IPS-20b (cell line): ENCODE measurements at regions not wholly inside any gene's neighbourhood (a gene's known extent, or its start where the extent isn't known, plus 50 kb on each side); places are given as distances from the start of the nearest gene placed in this dataset.
"Not testable (repeated sequence)": the region's sequence is repeated elsewhere in the genome, so short reads cannot be mapped to it uniquely, and the experiment has no call there.

ENCODE experiments used
- H3K27ac ChIP-seq: one replicate; pipeline ENCODE4 v1.5.1; 2013; ENCODE audit warnings: low read length
- H3K27me3 ChIP-seq: 2 replicates; pipeline ENCODE4 v1.6.1; 2013; ENCODE audit warnings: mild to moderate bottlenecking, low read length, inconsistent platforms; ENCODE audit not compliant: insufficient read depth
- H3K36me3 ChIP-seq: 2 replicates; pipeline ENCODE4 v1.6.1; 2013; ENCODE audit warnings: low read depth, mild to moderate bottlenecking, inconsistent platforms, low read length, moderate library complexity; ENCODE audit not compliant: insufficient read depth
- H3K4me1 ChIP-seq: 2 replicates; pipeline ENCODE4 v1.6.1; 2013; ENCODE audit warnings: mild to moderate bottlenecking, control low read depth, inconsistent platforms, low read length, moderate library complexity; ENCODE audit not compliant: insufficient read depth
- H3K4me3 ChIP-seq: 2 replicates; pipeline ENCODE4 v1.5.1; 2013; ENCODE audit warnings: mild to moderate bottlenecking, low read length, inconsistent platforms
- H3K9ac ChIP-seq: 2 replicates; pipeline ENCODE4 v1.6.1; 2013; ENCODE audit warnings: low read depth, mild to moderate bottlenecking, inconsistent platforms, low read length, moderate library complexity
- H3K9me3 ChIP-seq: 2 replicates; pipeline ENCODE4 v1.6.1; 2013; ENCODE audit warnings: mild to moderate bottlenecking, low read depth, low read length, inconsistent platforms; ENCODE audit not compliant: insufficient read depth

DNA sequence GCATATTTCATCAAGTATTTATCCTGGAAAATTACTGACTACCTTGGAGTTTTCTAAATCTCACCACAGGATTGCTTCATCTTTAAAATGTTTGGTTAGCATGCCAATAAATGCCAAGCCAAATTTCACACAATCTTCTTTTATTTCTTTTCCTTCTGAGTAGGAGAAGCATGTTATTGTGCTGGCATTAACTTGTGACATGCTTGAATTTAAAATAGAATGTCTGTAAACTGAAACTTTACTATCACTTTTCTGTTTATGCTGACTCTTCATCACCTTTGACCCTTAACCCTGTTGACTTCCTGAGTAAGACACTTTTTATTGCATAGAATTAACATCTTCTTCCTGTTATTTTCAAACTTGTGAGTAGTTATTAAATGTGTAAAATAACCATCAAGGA lies 56.2 kb upstream of the LRRTM4 start:
- Histone ChIP-seq H3K36me3 (no peaks in the 10 kb centered on the region), H3K9me3 (no peaks in the 10 kb centered on the region), H3K9ac (no peak overlapping the region), H3K27ac (no peak overlapping the region), H3K4me1 (no peaks in the 10 kb centered on the region), H3K27me3 (no peaks in the 10 kb centered on the region), H3K4me3 (no peak overlapping the region)

DNA sequence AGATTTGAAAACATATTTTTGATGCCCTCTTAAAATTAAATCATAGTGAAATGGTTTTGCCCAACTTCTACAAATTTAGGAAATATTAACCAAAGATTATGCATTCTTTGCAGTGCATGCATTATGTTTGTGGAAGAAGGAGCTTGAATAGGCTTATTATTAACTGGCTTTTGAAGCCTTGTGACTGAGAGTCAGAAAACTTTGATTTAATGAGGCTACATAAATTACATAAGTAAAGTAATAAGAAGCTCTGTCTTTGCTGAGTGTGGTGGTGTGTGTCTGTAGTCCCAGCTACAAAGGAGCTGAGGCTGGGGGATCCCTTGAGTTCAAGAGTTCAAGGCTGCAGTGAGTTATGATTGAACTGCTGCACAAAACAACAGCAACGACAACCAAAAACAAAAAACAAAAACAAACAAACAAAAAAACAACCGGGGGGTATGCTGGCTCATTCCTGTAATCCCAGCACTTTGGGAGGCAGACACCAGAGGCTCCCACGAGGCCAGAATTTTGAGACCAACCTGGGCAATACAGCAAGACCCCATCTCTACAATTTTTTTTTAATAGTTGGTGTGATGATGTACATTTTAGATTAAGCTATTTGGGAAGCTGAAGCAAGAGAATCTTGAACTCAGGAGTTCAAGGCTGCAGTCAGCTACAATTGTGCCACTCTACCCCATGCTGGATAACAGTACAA lies 57.0 kb upstream of the LRRTM4 start:
- no peak overlapping the region for H3K27ac ChIP-seq
- H3K4me1 ChIP-seq = no peaks in the 10 kb centered on the region
- no peak overlapping the region for H3K9ac ChIP-seq
- H3K9me3 ChIP-seq = no peaks in the 10 kb centered on the region
- H3K4me3 ChIP-seq = no peak overlapping the region
- H3K36me3 ChIP-seq = no peaks in the 10 kb centered on the region
- no peaks in the 10 kb centered on the region for H3K27me3 ChIP-seq

DNA sequence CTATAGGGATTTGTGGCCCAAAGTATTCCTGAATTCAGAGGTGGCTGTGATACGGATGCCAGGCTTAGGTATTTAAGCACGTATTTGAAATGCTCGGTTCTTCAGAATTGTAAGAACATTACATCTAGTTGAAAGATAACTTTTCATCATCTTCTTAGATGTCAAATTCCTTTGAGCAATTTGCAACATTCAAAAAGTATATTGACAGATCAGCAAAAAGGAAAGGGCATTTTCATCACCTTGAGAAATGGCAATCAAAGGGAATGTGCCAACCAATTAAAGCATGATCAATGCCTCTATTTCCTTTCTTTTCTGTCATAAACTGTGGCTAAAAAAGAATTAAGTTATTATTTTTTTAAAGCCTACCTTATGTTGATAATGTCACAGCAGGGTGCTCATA lies 66.3 kb upstream of the LRRTM4 start:
- no peaks in the 10 kb centered on the region for H3K36me3 ChIP-seq
- no peak overlapping the region for H3K4me3 ChIP-seq
- no peaks in the 10 kb centered on the region for H3K9me3 ChIP-seq
- no peak overlapping the region for H3K27ac ChIP-seq
- H3K9ac ChIP-seq = no peak overlapping the region
- no peaks in the 10 kb centered on the region for H3K4me1 ChIP-seq
- H3K27me3 ChIP-seq = no peaks in the 10 kb centered on the region

DNA sequence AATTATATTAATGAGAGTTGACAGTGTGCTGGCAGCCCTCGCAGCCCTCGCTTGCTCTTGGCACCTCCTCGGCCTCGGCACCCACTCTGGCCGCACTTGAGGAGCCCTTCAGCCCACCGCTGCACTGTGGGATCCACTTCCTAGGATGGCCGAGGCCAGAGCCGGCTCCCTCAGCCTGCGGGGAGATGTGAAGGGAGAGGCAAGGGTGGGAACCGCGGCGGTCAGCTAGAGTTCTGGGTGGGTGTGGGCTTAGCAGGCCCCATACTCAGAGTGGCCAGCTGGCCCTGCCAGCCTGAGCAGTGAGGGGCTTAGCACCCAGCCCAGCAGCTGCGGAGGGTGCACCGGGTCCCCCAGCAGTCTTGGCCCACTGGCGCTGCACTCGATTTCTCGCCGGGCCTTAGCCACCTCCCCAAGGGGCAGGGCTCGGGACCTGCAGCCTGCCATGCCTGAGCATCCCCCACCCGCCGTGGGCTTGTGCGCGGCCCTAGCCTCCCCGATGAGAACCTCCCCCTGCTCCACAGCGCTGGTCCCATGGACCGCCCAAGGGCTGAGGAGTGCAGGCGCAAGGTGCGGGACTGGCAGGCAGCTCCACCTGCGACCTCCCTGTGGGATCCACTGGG lies 68.2 kb upstream of the LRRTM4 start:
- H3K9ac ChIP-seq = no peak overlapping the region
- no peak overlapping the region for H3K27ac ChIP-seq
- no peaks in the 10 kb centered on the region for H3K27me3 ChIP-seq

DNA sequence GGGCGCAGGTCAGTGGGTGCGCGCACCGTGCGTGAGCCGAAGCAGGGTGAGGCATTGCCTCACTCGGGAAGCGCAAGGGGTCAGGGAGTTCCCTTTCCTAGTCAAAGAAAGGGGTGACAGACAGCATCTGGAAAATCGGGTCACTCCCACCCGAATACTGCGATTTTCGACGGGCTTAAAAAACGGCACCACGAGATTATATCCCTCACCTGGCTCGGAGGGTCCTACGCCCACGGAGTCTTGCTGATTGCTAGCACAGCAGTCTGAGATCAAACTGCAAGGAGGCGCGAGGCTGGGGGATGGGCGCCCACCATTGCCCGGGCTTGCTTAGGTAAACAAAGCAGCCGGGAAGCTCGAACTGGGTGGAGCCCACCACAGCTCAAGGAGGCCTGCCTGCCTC lies 70.8 kb upstream of the LRRTM4 start:
- H3K4me3 ChIP-seq = peak overlapping the region; percentile 46; the same call in 1 of the 2 replicates
- H3K9ac ChIP-seq, H3K36me3 ChIP-seq, H3K27ac ChIP-seq, H3K9me3 ChIP-seq, H3K4me1 ChIP-seq, H3K27me3 ChIP-seq: not testable (repeated sequence)

More for the DNA sequence above, 68.2 kb upstream of the LRRTM4 start:
- Histone ChIP-seq H3K36me3 (no peaks in the 10 kb centered on the region), H3K4me3 (no peak overlapping the region), H3K9me3 (no peaks in the 10 kb centered on the region), H3K4me1 (no peaks in the 10 kb centered on the region)

DNA sequence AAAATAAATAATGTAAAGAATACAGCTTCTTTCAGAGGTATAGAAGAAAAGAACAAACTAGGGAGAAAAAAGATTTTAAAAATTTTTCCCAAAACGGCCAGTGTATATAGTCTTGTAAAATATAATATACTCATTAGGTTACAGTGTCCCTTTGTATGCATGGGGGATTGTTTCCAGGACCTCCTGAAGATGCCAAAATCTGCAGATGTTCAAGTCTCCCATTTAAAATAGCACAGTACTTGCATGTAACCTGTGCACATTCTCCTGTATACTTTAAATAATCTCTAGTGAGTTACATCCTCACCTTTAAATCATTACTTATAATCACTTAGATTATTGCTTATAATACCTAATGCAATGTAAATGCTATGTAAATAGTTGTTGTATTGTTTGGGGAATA lies 80.6 kb upstream of the LRRTM4 start:
- Histone ChIP-seq H3K27me3 (no peaks in the 10 kb centered on the region), H3K36me3 (no peaks in the 10 kb centered on the region), H3K9me3 (no peaks in the 10 kb centered on the region), H3K9ac (no peak overlapping the region), H3K27ac (no peak overlapping the region), H3K4me3 (no peak overlapping the region), H3K4me1 (no peaks in the 10 kb centered on the region)

DNA sequence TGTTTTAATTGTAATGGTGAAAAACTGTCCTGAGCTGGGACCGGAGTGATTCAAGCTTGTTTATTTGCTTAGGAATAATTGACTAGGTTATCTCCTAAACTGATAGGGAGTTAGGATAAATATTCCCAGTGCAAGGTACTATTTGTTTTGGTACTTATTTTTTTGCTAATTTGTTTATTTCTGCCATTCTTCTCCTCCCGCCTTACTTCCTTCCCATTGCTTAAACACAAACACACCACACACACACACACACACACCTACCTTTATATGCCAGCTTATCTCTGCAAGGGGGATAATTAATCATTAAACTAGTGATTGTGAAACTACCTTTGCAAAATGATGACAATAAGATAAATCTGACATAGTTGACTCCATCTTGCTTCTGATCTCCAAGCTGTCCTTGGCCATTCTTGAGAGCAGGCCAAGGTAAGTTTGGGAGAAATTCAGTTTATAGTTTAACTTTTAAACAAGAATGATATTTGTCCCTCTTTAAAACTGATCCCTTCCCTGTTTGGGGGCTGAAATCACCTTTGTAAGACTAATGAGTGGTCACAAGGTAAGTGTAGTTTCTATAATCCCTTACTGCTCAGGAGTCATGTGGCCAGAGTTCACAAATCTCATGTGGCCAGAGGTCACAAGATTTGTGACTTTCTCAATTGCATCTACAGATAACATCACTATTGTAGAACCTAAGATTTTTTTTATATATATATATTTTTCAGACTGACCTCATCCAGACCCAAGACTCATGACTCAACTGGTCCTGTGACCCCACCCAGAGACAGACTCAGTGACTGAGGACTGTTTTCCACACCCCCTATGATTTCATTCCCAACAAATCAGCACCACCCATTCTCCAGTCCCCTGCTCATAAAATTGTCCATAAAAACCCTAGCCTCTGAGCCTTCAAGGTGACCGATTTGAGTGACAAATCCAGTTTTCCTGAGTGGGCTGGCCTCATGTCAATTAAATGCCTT lies 83.1 kb upstream of the LRRTM4 start:
- Histone ChIP-seq H3K4me1 (no peaks in the 10 kb centered on the region), H3K27me3 (no peaks in the 10 kb centered on the region), H3K9ac (no peak overlapping the region), H3K36me3 (no peaks in the 10 kb centered on the region), H3K9me3 (no peaks in the 10 kb centered on the region), H3K27ac (no peak overlapping the region), H3K4me3 (no peak overlapping the region)

DNA sequence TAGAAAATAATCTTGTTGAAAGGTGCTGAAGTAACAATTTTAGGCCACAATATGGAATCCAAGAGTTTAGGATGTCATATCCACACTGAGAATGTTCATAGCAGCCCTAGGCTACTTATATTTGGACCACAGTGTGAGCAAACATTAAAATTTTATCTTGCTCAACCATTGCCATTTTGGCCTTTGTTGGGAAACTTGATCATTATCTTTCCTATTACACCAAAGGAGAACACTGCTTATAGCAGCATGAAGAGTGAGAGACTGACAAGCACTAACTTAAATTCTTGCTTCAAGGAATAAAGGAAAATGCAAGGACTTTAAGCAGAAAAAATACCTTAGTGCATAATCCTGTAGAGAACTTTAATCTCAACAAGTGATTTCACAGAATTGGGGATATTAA lies 86.3 kb upstream of the LRRTM4 start:
- Histone ChIP-seq H3K9ac (no peak overlapping the region), H3K4me1 (no peaks in the 10 kb centered on the region), H3K4me3 (no peak overlapping the region), H3K36me3 (no peaks in the 10 kb centered on the region), H3K27ac (no peak overlapping the region), H3K27me3 (no peaks in the 10 kb centered on the region), H3K9me3 (no peaks in the 10 kb centered on the region)

DNA sequence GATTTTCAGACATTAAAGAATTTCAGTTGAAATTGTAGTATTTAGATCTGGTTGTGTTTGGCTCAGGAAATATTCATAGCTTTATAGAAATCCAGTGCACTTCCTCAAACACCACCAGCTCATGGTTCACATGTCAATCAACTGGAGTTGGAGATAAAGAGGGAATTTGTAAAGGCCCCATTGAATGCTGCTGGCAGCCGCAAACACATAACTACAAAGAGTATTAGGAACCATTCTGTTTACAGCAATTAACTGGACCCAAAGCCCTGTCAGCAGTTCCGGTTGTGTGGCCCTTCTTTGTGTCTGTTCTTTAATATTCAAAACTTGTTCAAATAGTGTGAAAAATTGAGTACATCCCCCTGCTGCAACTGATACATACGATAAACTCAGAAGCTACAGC lies 107.4 kb upstream of the LRRTM4 start:
- H3K4me1 ChIP-seq = no peaks in the 10 kb centered on the region; the same call in 1 of the 2 replicates
- no peaks in the 10 kb centered on the region for H3K36me3 ChIP-seq
- no peaks in the 10 kb centered on the region for H3K27me3 ChIP-seq
- H3K9ac ChIP-seq = no peak overlapping the region
- no peak overlapping the region for H3K27ac ChIP-seq
- no peaks in the 10 kb centered on the region for H3K9me3 ChIP-seq
- no peak overlapping the region for H3K4me3 ChIP-seq

DNA sequence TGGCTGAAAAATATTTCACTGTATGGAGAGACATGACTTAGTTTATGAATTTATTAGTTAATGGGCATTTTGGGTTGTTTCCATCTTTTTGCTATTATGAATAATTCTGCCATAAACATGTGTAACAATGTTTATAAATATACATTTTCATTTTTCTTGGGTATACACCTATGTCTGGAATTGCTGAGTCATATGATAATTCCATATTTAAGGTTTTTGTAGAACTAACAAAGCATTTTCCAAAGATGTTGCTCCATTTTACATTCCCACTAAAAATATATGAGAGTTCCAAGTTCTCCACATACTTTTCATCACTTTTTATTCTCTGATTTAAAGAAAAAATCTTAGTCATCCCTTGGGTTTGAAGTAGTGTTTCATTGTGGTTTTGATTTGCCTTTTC lies 108.8 kb upstream of the LRRTM4 start:
- Histone ChIP-seq H3K27me3 (no peaks in the 10 kb centered on the region), H3K4me3 (no peak overlapping the region), H3K36me3 (no peaks in the 10 kb centered on the region), H3K9me3 (no peaks in the 10 kb centered on the region), H3K4me1 (no peaks in the 10 kb centered on the region; the same call in 1 of the 2 replicates), H3K9ac (no peak overlapping the region), H3K27ac (no peak overlapping the region)

DNA sequence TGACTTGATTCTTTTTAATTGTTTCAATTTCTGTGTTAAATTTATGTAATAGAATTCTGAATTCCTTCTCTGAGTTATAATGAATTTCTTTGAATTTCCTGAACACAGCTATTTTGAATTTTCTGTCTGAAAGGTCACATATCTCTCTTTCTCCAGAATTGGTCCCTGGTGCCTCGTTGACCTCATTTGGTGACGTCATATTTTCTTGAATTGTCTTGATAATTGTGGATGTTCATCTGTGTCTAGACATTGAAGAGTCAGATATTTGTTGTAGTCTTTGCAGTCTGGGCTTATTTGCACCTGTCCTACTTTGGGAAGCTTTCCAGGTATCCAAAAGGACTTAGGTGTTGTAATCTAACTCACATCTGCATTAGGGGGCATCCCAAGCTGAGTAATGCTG lies 111.4 kb upstream of the LRRTM4 start:
- Histone ChIP-seq H3K9me3 (no peaks in the 10 kb centered on the region), H3K4me3 (no peak overlapping the region), H3K4me1 (no peaks in the 10 kb centered on the region; the same call in 1 of the 2 replicates), H3K9ac (no peak overlapping the region), H3K27me3 (no peaks in the 10 kb centered on the region), H3K27ac (no peak overlapping the region), H3K36me3 (no peaks in the 10 kb centered on the region)
